HG02588 (cell line): ENCODE measurements at regions not wholly inside any gene's neighbourhood (a gene's known extent, or its start where the extent isn't known, plus 50 kb on each side); places are given as distances from the start of the nearest gene placed in this dataset.

ENCODE experiments used
- ATAC-seq: cut with Tn5 transposase; IDR thresholded peaks from one replicate; pipeline ENCODE4 v1.9.1; 2021; ENCODE audit warnings: mild to moderate bottlenecking, moderate library complexity; ENCODE audit not compliant: unreplicated experiment

GRCh38 chr7:17722798-17723197 is 217.5 kb downstream of the SNX13 start:
- no peak for ATAC-seq

GRCh38 chr7:17725821-17726220 is 214.5 kb downstream of the SNX13 start:
- no peak for ATAC-seq

GRCh38 chr7:17732083-17732482 is 208.2 kb downstream of the SNX13 start:
- ATAC-seq = no peak
